OCI-LY7 (cell line): ENCODE measurements at regions not wholly inside any gene's neighbourhood (a gene's known extent, or its start where the extent isn't known, plus 50 kb on each side); places are given as distances from the start of the nearest gene placed in this dataset.

Experiments
- CTCF ChIP-seq: fragments of 200-600 bp; sonication (generic); conservative IDR thresholded peaks from 2 replicates; pipeline ENCODE4 v1.5.1; 2014; ENCODE audit warnings: mild to moderate bottlenecking, antibody characterized with exemption, low read length, moderate library complexity, mixed read lengths
- EZH2phosphoT487 ChIP-seq: fragments of 200-600 bp; sonication (generic); IDR thresholded peaks from 2 replicates; pipeline ENCODE4 v1.6.1; 2018; ENCODE audit warnings: low read depth, borderline replicate concordance, mild to moderate bottlenecking, mixed run types, antibody characterized with exemption, low read length, moderate library complexity, mixed read lengths

GRCh38 chr4:103449296-103450023, 251.3 kb upstream of the CENPE start:
- TF ChIP-seq CTCF (no peak), EZH2phosphoT487 (no peak)
